Stimulated activated CD4-positive, alpha-beta T cell treated with anti-CD3 and anti-CD28 coated beads, TNF-alpha, amount 100 ng/mL, for 24 hours (primary cell): ENCODE measurements at regions not wholly inside any gene's neighbourhood (a gene's known extent, or its start where the extent isn't known, plus 50 kb on each side); places are given as distances from the start of the nearest gene placed in this dataset.

Experiments used
- DNase-seq, 3 experiments: peaks; one replicate each; pipeline ENCODE4 v3.0.0-alpha.2; 2020; ENCODE audit warnings: low read depth in 3 of 3

GRCh38 chr12:116651089-116651488 lies 86.8 kb downstream of the SPRING1 start:
- no peak for DNase-seq

- DNase-seq = no peak
Measured at GRCh38 chr12:116650585-116651087, 87.2 kb downstream of the SPRING1 start.

- DNase-seq = no peak
Measured at GRCh38 chr12:116650062-116650461, 87.8 kb downstream of the SPRING1 start.

- DNase-seq = no peak
Measured at GRCh38 chr12:116647813-116648212, 88.6 kb downstream of the MAP1LC3B2 start.

DNA sequence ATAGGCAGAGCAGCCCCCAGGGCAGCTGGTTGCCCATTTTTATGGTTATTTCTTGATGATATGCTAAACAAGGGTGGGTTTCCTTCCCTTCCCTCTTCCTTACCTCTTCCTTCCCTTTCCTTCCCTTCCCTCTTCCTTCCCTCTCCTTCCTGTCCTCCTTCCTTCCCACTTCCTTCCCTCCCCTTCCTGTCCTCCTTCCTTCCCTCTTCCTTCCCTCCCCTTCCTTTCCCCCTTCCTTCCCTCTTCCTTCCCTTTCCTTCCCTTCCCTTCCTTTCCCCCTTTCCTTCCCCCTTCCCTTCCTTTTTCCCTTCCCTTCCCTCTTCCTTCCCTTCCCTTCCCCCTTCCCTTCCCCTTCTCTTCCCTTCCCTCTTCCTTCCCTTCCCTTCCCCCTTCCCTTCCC lies 87.7 kb downstream of the MAP1LC3B2 start:
- DNase-seq = no peak

- DNase-seq = no peak
Measured at GRCh38 chr12:116644806-116645205, 85.6 kb downstream of the MAP1LC3B2 start.

DNA sequence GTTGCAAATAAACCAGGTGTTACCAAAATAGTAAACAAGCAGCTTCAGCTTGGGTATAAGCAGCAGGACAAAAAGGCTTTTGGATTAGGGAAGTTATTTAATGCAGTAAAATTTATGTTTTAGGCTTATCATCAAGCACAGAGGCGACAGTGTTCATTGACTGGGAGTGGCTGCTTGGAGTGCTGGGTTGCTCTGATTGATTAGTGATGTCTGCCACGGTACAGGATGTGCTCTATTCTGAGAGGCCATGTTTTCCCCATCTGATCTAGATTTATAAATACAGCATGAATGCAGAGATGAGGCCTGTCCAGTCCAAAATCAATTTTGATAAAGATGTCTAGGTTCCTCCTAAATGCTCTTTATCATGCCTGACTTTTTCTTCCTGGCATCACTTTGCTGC lies 83.5 kb downstream of the MAP1LC3B2 start:
- no peak for DNase-seq

DNA sequence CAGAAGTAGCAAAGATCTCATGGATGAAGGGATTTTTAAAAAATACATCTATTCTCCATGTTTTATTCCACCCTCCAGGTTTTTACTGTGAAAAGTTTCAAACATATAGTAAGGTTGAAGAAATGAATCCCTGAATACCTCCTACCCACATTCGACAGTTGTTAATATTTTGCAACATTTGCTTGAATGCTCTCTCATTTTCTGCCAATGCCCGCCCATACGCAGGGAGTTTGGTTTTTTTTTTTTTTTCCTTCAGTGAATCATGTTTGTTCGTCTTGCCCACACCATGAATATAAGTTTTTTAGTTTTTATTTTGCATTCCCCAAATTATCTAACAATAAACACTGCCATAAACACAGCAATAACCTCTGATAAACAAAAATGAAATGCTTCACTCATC lies 82.9 kb downstream of the MAP1LC3B2 start:
- DNase-seq = no peak

DNA sequence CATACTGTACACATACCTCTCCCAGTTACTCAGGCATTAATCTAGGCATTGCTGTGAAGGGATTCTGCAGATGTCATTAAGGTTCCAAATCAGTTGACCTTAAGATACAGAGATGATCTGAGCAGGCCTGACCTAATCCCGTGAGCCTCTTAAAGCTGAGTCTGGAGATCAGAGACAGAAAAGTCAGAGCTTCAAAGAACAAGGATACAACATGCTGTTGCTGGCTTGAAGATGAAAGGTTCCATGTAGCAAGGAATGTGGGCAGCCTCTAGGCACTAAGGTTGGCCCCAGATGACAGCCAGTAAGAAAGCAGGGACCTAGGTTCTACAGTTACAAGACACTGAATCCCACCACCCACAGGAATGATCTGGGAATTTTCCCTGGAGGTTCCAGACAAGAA lies 81.1 kb downstream of the MAP1LC3B2 start:
- no peak for DNase-seq

DNA sequence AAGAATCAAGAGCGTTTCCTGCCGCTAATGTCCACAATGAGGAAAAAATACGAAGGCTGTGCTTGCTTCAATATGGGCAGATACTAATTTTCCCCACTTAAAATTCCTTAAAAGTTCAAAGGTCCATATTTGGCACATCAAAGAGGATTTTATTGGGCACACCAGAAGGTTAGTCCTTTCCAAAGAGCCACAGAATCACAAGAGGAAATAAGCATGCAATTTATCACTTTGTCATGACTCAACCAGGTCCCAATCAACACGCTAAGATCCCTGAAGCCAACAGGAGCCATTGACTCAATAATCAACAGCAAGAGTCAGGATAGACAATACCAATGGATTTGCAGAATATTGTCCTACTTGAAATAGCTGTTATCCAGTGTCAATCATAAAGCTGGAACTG lies 80.6 kb downstream of the MAP1LC3B2 start:
- DNase-seq = no peak

DNA sequence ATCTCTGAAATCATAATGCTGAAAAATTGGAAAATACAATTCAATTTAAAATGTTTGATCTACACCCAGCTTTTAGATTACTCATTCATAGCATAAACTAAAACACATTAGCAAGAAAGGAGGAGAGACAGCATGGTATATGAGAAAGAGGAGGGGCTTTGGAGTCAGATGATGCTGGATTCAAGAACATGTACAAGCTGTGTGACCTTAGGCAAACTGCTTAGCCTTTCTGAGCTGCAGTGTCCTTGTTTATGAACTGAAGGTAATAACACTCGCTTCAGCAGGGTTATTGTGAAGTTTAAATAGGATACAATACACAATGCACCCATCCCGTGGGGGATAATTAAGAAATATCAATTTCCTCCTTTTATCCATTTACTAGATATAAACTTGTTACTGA lies 79.2 kb downstream of the MAP1LC3B2 start:
- DNase-seq = no peak

- no peak for DNase-seq
Measured at GRCh38 chr12:116637589-116638150, 78.5 kb downstream of the MAP1LC3B2 start.

- no peak for DNase-seq
Measured at GRCh38 chr12:116636608-116637519, 77.7 kb downstream of the MAP1LC3B2 start.

GRCh38 chr12:116635487-116635886 lies 76.3 kb downstream of the MAP1LC3B2 start:
- no peak for DNase-seq

- DNase-seq = no peak
Measured at GRCh38 chr12:116633476-116633875, 74.3 kb downstream of the MAP1LC3B2 start.

DNA sequence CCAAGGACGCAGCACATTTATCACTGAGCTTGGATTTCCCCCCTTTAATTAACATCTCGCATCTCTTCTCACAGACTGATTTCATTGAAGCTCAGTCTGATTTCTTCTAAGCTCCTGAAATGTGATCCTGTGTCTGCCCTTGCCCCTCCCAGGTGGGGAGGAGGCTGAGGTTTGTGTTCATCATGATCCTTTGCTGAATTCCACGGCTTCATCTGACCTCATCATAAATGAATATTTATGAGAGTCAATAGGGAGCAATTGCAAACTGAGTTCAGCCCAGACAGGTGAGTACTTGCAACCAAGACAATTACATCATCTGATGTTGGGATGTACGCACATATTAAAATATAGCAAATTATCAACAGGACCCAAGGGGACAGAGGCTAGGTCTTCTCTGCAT lies 72.4 kb downstream of the MAP1LC3B2 start:
- DNase-seq = no peak

GRCh38 chr12:116630762-116631161 lies 71.6 kb downstream of the MAP1LC3B2 start:
- no peak for DNase-seq

DNA sequence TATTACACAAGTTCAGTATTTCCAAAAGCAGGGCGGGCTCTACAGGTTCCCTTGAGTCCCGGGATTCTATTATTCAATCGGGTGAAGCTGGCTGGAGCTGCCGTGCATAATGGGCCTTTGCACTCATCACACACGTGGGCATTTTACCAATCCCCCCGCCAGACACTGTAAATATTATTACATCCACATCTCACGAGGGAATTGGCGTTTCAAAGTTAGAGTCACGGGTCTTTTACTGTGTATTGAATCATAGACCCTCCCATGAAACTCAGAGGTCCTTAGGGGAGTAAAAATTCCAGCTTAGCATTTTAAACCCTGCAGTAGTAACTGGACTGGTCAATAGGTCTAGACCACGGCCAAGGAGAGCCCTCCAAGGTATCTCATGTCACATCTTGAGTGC lies 70.3 kb downstream of the MAP1LC3B2 start:
- DNase-seq = no peak

DNA sequence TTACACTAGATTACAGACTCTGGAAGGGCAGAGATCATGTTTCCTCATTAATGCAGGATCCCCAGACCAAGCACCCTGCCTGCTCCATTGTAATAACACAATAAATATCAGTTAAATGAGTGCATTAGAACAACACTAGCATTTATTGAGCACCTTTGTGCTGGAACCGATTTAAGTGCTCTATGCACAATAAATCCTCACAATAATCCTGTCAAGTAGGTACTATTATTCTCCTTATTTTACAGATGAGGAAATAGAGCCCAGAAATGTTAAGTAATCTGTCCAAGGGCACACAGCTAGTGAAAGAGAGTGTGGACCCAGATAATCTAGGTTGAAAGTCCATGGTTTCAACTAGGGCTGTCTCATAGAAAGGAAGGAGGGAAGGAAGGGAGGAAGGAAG lies 69.8 kb downstream of the MAP1LC3B2 start:
- DNase-seq = no peak

- no peak for DNase-seq
Measured at GRCh38 chr12:116628450-116628793, 69.2 kb downstream of the MAP1LC3B2 start.
